CD4-positive, alpha-beta memory T cell (primary cell): ENCODE measurements at regions not wholly inside any gene's neighbourhood (a gene's known extent, or its start where the extent isn't known, plus 50 kb on each side); places are given as distances from the start of the nearest gene placed in this dataset.
"Not testable (repeated sequence)": the region's sequence is repeated elsewhere in the genome, so short reads cannot be mapped to it uniquely, and the experiment has no call there.

Source experiments
- CTCF ChIA-PET: fragments of 350-600 bp; sonication (Branson Sonifier 250); formaldehyde crosslinking; loops from one replicate; lab custom pipeline; 2021; ENCODE audit warnings: inconsistent platforms; ENCODE audit not compliant: partially characterized antibody; lab: Charles Lee
- POLR2A ChIA-PET: fragments of 350-600 bp; sonication (Branson Sonifier 250); formaldehyde crosslinking; loops from one replicate; lab custom pipeline; 2021; ENCODE audit not compliant: partially characterized antibody; lab: Charles Lee
- DNase-seq, 5 donors: peaks; one replicate each; pipeline versions ENCODE4 v3.0.0 to v3.0.0-alpha.2; 2020 to 2022; ENCODE audit warnings: mixed read lengths in 1 of 5
- H3K27ac ChIP-seq: one replicate; pipeline ENCODE4 v1.7.0; 2013; ENCODE audit warnings: low read depth, low read length
- H3K27me3 ChIP-seq: 2 replicates; pipeline ENCODE4 v1.7.0; 2013; ENCODE audit warnings: mild to moderate bottlenecking, low read length, moderate library complexity; ENCODE audit not compliant: insufficient read depth
- H3K36me3 ChIP-seq: 2 replicates; pipeline ENCODE4 v1.7.0; 2013; ENCODE audit warnings: mild to moderate bottlenecking, low read length, moderate library complexity; ENCODE audit not compliant: insufficient read depth
- H3K4me1 ChIP-seq: 2 replicates; pipeline ENCODE4 v1.7.0; 2013; ENCODE audit warnings: mild to moderate bottlenecking, low read length, moderate library complexity; ENCODE audit not compliant: insufficient read depth
- H3K4me3 ChIP-seq, 2 donors: one replicate each; pipeline ENCODE4 v1.7.0; 2013; ENCODE audit warnings: low read length in 2 of 2, mild to moderate bottlenecking in 1 of 2
- H3K9me3 ChIP-seq, 2 donors: one replicate each; pipeline ENCODE4 v1.7.0; 2013; ENCODE audit warnings: low read length in 2 of 2, control low read depth in 1 of 2; ENCODE audit not compliant: control insufficient read depth in 1 of 2
- H3K27ac Mint-ChIP-seq, 7 donors: one replicate each; pipeline ENCODE4 v1.8.0; 2020 to 2021; ENCODE audit warnings: mixed read lengths in 7 of 7, mild to moderate bottlenecking in 6 of 7, inconsistent platforms in 3 of 7, moderate library complexity in 3 of 7
- H3K27me3 Mint-ChIP-seq, 2 donors: one replicate each; pipeline ENCODE4 v1.8.0; 2020 to 2021; ENCODE audit warnings: mixed read lengths in 2 of 2
- H3K36me3 Mint-ChIP-seq, 2 donors: one replicate each; pipeline ENCODE4 v1.8.0; 2020 to 2021; ENCODE audit warnings: mixed read lengths in 2 of 2, inconsistent platforms in 1 of 2, mild to moderate bottlenecking in 1 of 2
- H3K4me1 Mint-ChIP-seq, 4 donors: one replicate each; pipeline ENCODE4 v1.8.0; 2020 to 2021; ENCODE audit warnings: mixed read lengths in 4 of 4, mild to moderate bottlenecking in 1 of 4
- H3K4me3 Mint-ChIP-seq, 8 donors: one replicate each; pipeline ENCODE4 v1.8.0; 2020 to 2021; ENCODE audit warnings: mixed read lengths in 8 of 8, mild to moderate bottlenecking in 7 of 8, moderate library complexity in 6 of 8, inconsistent platforms in 3 of 8
- H3K9me3 Mint-ChIP-seq, 8 donors: one replicate each; pipeline ENCODE4 v1.8.0; 2020 to 2021; ENCODE audit warnings: mixed read lengths in 8 of 8, mild to moderate bottlenecking in 5 of 8, inconsistent platforms in 3 of 8, moderate library complexity in 1 of 8
- intact Hi-C: fragments of 100-400 bp; cut with micrococcal nuclease; formaldehyde crosslinking; loops from one replicate; pipeline ENCODE4 v1.15.1; 2023

DNA sequence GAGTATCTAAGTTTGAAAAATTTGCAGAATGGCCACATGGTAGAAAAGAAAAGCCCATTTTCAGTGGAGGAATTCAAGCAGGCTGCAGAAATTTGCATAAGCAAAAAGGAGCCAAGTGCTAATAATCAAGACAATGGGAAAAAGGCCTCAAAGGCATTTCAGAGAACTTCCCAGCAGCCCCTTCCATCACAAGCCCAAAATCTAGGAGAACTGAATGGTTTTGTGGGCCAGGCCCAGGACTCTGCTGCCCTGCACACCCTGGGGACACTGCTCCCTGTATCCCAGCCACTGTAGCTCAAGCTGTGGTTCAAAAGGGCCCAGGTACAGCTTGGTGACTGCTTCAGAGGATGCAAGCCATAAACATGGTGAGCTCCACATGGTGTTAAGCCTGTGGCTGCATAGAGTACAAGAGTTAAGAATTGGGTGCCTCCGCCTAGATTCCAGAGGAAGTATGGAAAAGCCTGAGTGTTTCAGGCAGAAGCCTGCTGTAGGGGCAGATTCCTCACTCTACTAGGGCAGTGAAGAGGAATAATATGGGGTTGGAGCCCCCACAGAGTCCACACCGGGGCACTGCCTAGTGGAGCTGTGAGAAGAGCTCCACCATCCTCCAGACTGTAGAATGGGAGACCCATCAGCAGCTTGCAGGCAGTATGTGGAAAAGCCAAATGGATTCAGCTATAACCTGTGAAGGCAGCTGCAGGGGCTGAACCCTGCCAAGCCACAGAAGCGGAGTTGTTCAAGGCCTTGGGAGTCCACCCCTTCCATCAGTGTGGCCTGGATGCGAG, 720.7 kb upstream of the CTNND2 start:
- peaks cover 2 to 49% (median 14%) of the 10 kb centered on the region in 8 donors for H3K9me3 Mint-ChIP-seq
- H3K27me3 Mint-ChIP-seq: no peaks in the 10 kb centered on the region
- no peaks in the 10 kb centered on the region for H3K4me1 Mint-ChIP-seq
- Histone ChIP-seq H3K27me3 (no peaks in the 10 kb centered on the region), H3K36me3 (no peaks in the 10 kb centered on the region), H3K4me3 (no peak overlapping the region), H3K4me1 (no peaks in the 10 kb centered on the region), H3K27ac (no peak overlapping the region), H3K9me3 (no peaks in the 10 kb centered on the region)
- ChIA-PET CTCF (no interaction called here), POLR2A (no interaction called here)
- intact Hi-C loops: no loop called here
- DNase-seq: no peak
- H3K27ac Mint-ChIP-seq: no peak overlapping the region
- no peak overlapping the region for H3K4me3 Mint-ChIP-seq
- H3K36me3 Mint-ChIP-seq: no peaks in the 10 kb centered on the region

DNA sequence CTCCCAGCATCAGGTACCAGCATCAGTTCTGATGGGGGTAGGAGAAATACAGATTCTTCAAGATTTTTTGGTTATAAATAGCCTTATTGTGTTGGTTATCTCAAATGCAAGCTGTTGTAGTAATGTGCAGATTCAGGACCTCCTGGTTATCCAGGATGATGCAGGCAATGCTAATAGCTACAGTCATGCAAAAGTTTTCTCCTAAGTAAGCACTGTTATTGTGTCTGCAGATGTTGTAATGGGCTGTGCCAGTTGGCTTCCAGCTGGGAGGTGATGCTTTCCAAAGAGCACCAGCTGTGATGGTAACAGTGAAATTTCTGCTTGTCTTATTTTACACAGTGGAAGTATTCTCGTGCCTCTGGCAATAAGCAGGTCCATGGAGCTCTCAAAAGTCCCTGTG, 719.2 kb upstream of the CTNND2 start:
- no peak overlapping the region for H3K27ac Mint-ChIP-seq

DNA sequence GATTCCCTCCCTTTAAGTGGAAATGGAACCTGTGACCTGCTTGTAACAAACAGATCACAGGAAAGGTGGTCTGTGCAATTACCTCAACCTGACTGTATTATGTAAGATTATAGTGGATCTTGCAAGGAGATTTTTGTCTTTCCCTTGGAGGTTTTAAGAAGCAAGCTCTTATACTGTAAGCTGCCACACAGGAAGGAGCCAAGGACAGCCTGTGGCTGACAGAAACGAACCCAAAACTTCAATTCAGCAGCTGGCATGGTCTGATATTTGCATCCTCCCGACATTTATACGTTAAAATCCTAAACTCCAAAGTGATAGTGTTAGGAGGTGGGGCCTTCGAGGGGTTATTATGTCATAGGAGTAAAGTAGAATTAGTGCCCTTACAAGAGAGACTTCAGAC, 711.8 kb upstream of the CTNND2 start:
- Histone ChIP-seq H3K27me3 (no peaks in the 10 kb centered on the region), H3K36me3 (no peaks in the 10 kb centered on the region), H3K4me1 (no peaks in the 10 kb centered on the region), H3K4me3 (no peak overlapping the region), H3K9me3 (no peaks in the 10 kb centered on the region), H3K27ac (no peak overlapping the region)
- POLR2A ChIA-PET: no interaction called here
- no peaks in the 10 kb centered on the region for H3K36me3 Mint-ChIP-seq
- no peaks in the 10 kb centered on the region for H3K4me1 Mint-ChIP-seq
- intact Hi-C loops: no loop called here
- CTCF ChIA-PET: no interaction called here
- no peak overlapping the region for H3K27ac Mint-ChIP-seq
- H3K4me3 Mint-ChIP-seq: no peak overlapping the region
- DNase-seq: no peak
- peaks cover 1 to 41% (median 23%) of the 10 kb centered on the region in 8 donors for H3K9me3 Mint-ChIP-seq
- H3K27me3 Mint-ChIP-seq: no peaks in the 10 kb centered on the region

More for the DNA sequence above, 719.2 kb upstream of the CTNND2 start:
- intact Hi-C loops: no loop called here
- Histone ChIP-seq H3K9me3 (no peaks in the 10 kb centered on the region), H3K4me1 (no peaks in the 10 kb centered on the region), H3K36me3 (no peaks in the 10 kb centered on the region), H3K27me3 (no peaks in the 10 kb centered on the region), H3K27ac (no peak overlapping the region), H3K4me3 (no peak overlapping the region)
- Mint-ChIP-seq H3K9me3 (peaks cover 2 to 56% (median 17%) of the 10 kb centered on the region in 8 donors), H3K4me3 (no peak overlapping the region), H3K27me3 (no peaks in the 10 kb centered on the region), H3K36me3 (no peaks in the 10 kb centered on the region), H3K4me1 (no peaks in the 10 kb centered on the region)
- CTCF ChIA-PET: no interaction called here
- DNase-seq: no peak
- POLR2A ChIA-PET: no interaction called here

DNA sequence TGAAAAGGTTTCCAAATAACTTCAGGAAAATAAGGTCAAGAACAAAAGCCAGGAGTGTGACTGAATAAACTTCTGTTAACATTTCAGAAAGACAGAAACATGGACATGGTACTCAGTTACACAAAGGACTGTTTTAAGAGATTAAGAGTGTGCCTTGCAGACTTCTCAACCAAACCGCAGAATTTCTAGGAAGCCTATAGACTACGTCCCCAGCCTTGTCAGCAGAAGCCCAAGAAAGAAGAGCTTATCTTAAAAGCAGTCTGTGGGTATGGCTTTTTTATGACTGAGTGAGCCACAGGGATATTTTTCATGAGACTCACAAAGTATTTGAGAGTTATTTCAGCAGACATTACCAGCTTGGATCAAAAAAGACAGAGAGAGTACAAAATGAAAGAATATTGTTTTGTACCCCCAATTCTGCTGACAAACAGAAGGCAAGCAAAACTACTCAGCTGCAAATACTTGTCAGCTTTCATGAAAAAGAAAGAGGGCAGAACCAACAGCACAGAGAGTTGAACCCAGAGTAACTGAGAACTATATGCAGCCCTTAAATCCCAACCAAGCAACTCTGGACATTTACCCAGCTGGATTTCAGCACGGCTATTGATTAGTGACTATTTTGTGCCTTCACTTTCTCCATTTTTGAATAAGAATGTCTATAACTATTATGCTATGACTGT, 711.0 kb upstream of the CTNND2 start:
- Mint-ChIP-seq H3K4me3 (no peak overlapping the region), H3K4me1 (no peaks in the 10 kb centered on the region), H3K9me3 (peaks cover 2 to 36% (median 23%) of the 10 kb centered on the region in 8 donors), H3K36me3 (no peaks in the 10 kb centered on the region), H3K27me3 (no peaks in the 10 kb centered on the region), H3K27ac (no peak overlapping the region)
- no peak overlapping the region for H3K27ac ChIP-seq
- no peaks in the 10 kb centered on the region for H3K4me1 ChIP-seq
- no peaks in the 10 kb centered on the region for H3K9me3 ChIP-seq
- ChIA-PET POLR2A (no interaction called here), CTCF (no interaction called here)
- H3K4me3 ChIP-seq: no peak overlapping the region
- DNase-seq: no peak
- no peaks in the 10 kb centered on the region for H3K36me3 ChIP-seq
- intact Hi-C loops: no loop called here
- H3K27me3 ChIP-seq: no peaks in the 10 kb centered on the region

DNA sequence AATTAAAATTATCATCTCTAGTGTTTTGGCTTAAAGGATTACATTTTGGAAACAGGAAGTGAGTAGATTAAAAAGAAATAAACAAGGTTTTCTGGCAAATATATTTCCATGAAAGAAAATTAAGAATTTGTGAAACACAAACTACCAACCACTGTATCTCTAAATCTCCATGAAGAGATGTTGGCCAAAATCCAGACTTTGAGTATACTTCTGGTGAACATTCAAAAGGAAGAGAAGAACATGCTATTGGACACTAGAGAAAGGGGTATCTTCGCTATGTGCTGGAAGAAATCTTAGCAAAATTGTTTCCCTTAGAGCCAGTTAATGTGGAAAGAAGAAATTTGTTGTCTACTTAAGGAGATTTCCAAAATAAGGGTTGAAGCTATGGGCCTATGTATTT, 710.4 kb upstream of the CTNND2 start:
- intact Hi-C loops: no loop called here
- Histone ChIP-seq H3K36me3 (no peaks in the 10 kb centered on the region), H3K4me1 (no peaks in the 10 kb centered on the region), H3K27me3 (no peaks in the 10 kb centered on the region), H3K27ac (no peak overlapping the region), H3K9me3 (no peaks in the 10 kb centered on the region), H3K4me3 (no peak overlapping the region)
- H3K27me3 Mint-ChIP-seq: no peaks in the 10 kb centered on the region
- DNase-seq: no peak
- ChIA-PET POLR2A (no interaction called here), CTCF (no interaction called here)
- no peak overlapping the region for H3K27ac Mint-ChIP-seq
- H3K9me3 Mint-ChIP-seq: peaks cover 2 to 33% (median 21%) of the 10 kb centered on the region in 8 donors
- H3K4me3 Mint-ChIP-seq: no peak overlapping the region
- H3K4me1 Mint-ChIP-seq: no peaks in the 10 kb centered on the region
- no peaks in the 10 kb centered on the region for H3K36me3 Mint-ChIP-seq

DNA sequence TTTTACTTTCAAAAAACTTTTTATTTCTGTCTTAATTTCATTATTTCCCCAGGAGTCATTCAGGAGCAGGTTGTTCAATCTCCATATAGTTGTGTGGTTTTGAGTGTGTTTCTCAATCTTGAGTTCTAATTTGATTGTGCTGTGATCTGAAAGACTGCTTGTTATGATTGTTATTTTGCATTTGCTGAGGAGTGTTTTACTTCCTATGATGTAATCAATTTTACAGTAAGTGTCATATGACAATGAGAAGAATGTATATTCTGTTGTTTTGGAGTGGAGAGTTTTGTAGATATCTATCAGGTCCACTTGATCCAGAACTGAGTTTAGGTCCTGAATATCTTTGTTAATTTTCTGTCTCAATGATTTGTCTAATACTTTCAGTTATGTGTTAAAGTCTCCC, 706.9 kb upstream of the CTNND2 start:
- Mint-ChIP-seq H3K36me3 (no peaks in the 10 kb centered on the region), H3K4me3 (no peak overlapping the region), H3K27me3 (no peaks in the 10 kb centered on the region), H3K27ac (no peak overlapping the region), H3K9me3 (peaks cover 2 to 32% (median 19%) of the 10 kb centered on the region in 8 donors), H3K4me1 (no peaks in the 10 kb centered on the region)
- Histone ChIP-seq H3K27me3 (no peaks in the 10 kb centered on the region), H3K36me3 (no peaks in the 10 kb centered on the region), H3K27ac (no peak overlapping the region), H3K9me3 (no peaks in the 10 kb centered on the region), H3K4me1 (no peaks in the 10 kb centered on the region), H3K4me3 (no peak overlapping the region)
- POLR2A ChIA-PET: no interaction called here
- CTCF ChIA-PET: no interaction called here
- intact Hi-C loops: no loop called here
- no peak for DNase-seq

DNA sequence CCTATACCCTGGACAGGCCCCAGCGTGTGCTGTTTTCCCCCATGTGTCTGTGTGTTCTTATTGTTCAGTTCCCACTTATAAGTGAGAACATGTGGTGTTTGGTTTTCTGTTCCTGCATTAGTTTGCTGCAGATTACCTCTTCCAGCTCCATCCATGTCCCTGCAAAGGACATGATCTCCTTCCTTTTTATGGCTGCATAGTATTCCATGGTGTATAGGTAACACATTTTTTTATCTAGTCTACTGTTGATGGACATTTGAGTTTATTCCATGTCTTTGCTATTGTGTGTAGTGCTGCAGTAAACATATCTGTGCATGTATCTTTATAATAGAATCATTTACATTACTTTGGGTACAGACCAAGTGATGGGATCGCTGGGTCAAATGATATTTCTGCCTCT, 703.6 kb upstream of the CTNND2 start:
- H3K27me3 Mint-ChIP-seq, H3K4me3 Mint-ChIP-seq: not testable (repeated sequence)
- peaks cover 2 to 25% (median 13%) of the 10 kb centered on the region in 8 donors for H3K9me3 Mint-ChIP-seq

More for the DNA sequence above, 703.6 kb upstream of the CTNND2 start:
- POLR2A ChIA-PET, H3K4me3 ChIP-seq, CTCF ChIA-PET, H3K36me3 Mint-ChIP-seq, H3K27ac ChIP-seq, H3K36me3 ChIP-seq, H3K4me1 Mint-ChIP-seq, H3K4me1 ChIP-seq, H3K9me3 ChIP-seq, H3K27ac Mint-ChIP-seq, intact Hi-C loops, DNase-seq, H3K27me3 ChIP-seq: not testable (repeated sequence)
